Erythroblast (primary cell): ENCODE measurements at regions not wholly inside any gene's neighbourhood (a gene's known extent, or its start where the extent isn't known, plus 50 kb on each side); places are given as distances from the start of the nearest gene placed in this dataset.

Experiments
- GATA1 ChIP-seq: IDR thresholded peaks from 2 replicates; pipeline ENCODE4 v1.6.1; 2011; ENCODE audit warnings: low read depth, mild to moderate bottlenecking, control low read depth, low read length, moderate library complexity
- POLR2A ChIP-seq: IDR thresholded peaks from 2 replicates; pipeline ENCODE4 v1.6.1; 2011; ENCODE audit warnings: mild to moderate bottlenecking, low read length

- TF ChIP-seq POLR2A (no peak), GATA1 (no peak)
Measured at GRCh38 chr7:68401313-68401712, 1197.0 kb upstream of the AUTS2 start.
